GM23248 (cell line): ENCODE measurements at regions not wholly inside any gene's neighbourhood (a gene's known extent, or its start where the extent isn't known, plus 50 kb on each side); places are given as distances from the start of the nearest gene placed in this dataset.

Experiments used
- EZH2 ChIP-seq: fragments of 200-600 bp; sonication (generic); IDR thresholded peaks from 2 replicates; pipeline ENCODE4 v1.6.1; 2018; ENCODE audit warnings: antibody characterized with exemption, mild to moderate bottlenecking; ENCODE audit not compliant: insufficient read depth, poor library complexity, severe bottlenecking
- EZH2phosphoT487 ChIP-seq: fragments of 200-600 bp; sonication (generic); IDR thresholded peaks from 2 replicates; pipeline ENCODE4 v1.6.1; 2018; ENCODE audit warnings: antibody characterized with exemption, moderate library complexity, mild to moderate bottlenecking, low read depth; ENCODE audit not compliant: insufficient read depth

GRCh38 chr2:128645631-128646030, 327.0 kb upstream of the HS6ST1 start:
- no peak for TF ChIP-seq EZH2
- no peak for TF ChIP-seq EZH2phosphoT487
